GM13976 (cell line): ENCODE measurements at regions not wholly inside any gene's neighbourhood (a gene's known extent, or its start where the extent isn't known, plus 50 kb on each side); places are given as distances from the start of the nearest gene placed in this dataset.

ENCODE experiments used
- DNase-seq: peaks from one replicate; pipeline ENCODE4 v3.0.0; 2012; ENCODE audit warnings: low spot score
- in situ Hi-C: fragments of 300-500 bp; cut with MboI; formaldehyde crosslinking; loops from one replicate; pipeline ENCODE4 v1.12.0; 2022; ENCODE audit warnings: low sequenced_read_pairs, mixed read lengths, inconsistent platforms; ENCODE audit not compliant: unreplicated experiment
- TF ChIP-seq, protein P1 (sequence below): IDR thresholded peaks from 2 replicates; pipeline ENCODE4 v1.5.1; 2012; ENCODE audit warnings: borderline replicate concordance, mild to moderate bottlenecking; ENCODE audit not compliant: insufficient read depth; ENCODE audit errors: extremely low read depth, missing control alignments, control extremely low read depth

GRCh38 chr6:113082745-113083144, 735.6 kb downstream of the RFPL4B start:
- TF ChIP-seq, protein P1, sequence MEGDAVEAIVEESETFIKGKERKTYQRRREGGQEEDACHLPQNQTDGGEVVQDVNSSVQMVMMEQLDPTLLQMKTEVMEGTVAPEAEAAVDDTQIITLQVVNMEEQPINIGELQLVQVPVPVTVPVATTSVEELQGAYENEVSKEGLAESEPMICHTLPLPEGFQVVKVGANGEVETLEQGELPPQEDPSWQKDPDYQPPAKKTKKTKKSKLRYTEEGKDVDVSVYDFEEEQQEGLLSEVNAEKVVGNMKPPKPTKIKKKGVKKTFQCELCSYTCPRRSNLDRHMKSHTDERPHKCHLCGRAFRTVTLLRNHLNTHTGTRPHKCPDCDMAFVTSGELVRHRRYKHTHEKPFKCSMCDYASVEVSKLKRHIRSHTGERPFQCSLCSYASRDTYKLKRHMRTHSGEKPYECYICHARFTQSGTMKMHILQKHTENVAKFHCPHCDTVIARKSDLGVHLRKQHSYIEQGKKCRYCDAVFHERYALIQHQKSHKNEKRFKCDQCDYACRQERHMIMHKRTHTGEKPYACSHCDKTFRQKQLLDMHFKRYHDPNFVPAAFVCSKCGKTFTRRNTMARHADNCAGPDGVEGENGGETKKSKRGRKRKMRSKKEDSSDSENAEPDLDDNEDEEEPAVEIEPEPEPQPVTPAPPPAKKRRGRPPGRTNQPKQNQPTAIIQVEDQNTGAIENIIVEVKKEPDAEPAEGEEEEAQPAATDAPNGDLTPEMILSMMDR = no peak
- in situ Hi-C loops = no loop called here
- DNase-seq = no peak

- in situ Hi-C loops = no loop called here
- TF ChIP-seq, protein P1 = no peak
- no peak for DNase-seq
Measured at GRCh38 chr6:113083947-113084346, 736.8 kb downstream of the RFPL4B start.

GRCh38 chr6:113089056-113089455, 741.9 kb downstream of the RFPL4B start:
- DNase-seq = no peak
- TF ChIP-seq, protein P1 = no peak
- in situ Hi-C loops = no loop called here

DNA sequence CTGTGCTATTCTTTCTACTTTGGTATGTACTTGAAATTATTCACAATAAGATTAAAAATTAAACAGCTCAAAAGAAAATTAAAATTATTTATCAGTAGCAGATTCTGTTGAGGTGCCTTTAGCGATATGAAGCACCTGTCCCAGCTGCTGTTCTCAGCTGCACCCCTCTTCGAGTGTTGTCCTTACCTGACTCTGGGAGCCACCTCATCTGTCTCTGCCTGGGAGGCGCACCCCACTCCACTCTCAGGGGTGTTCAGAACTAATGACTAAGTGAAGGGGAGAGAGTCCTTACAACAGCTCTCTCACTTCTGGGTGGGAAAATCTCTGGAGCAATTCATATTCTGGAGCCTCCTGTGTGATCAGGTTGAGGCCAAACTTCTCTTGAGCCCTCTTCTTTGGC, 745.7 kb downstream of the RFPL4B start:
- TF ChIP-seq, protein P1 = no peak
- DNase-seq = no peak
- in situ Hi-C loops = no loop called here

GRCh38 chr6:113094779-113095178, 747.6 kb downstream of the RFPL4B start:
- in situ Hi-C loops = no loop called here
- TF ChIP-seq, protein P1 = no peak
- DNase-seq = no peak

- in situ Hi-C loops = no loop called here
- TF ChIP-seq, protein P1 = no peak
- no peak for DNase-seq
Measured at GRCh38 chr6:113095841-113096240, 748.7 kb downstream of the RFPL4B start.

GRCh38 chr6:113102761-113103160, 754.4 kb upstream of the MARCKS start:
- in situ Hi-C loops = no loop called here
- DNase-seq = no peak
- TF ChIP-seq, protein P1 = no peak
